Right lobe of liver (tissue), 6 donors: ENCODE measurements at regions not wholly inside any gene's neighbourhood (a gene's known extent, or its start where the extent isn't known, plus 50 kb on each side); places are given as distances from the start of the nearest gene placed in this dataset.

ENCODE experiments used
- ATAC-seq, 4 donors: fragments of 200-7000 bp; cut with Tn5 transposase; one replicate each; pipeline ENCODE4 v1.9.1; 2020; ENCODE audit warnings: mild to moderate bottlenecking in 4 of 4, moderate library complexity in 4 of 4
- DNase-seq, 3 donors: peaks; one replicate each; pipeline ENCODE4 v3.0.0-alpha.2; 2020
- H3K27ac ChIP-seq, 3 donors: fragments of 200-600 bp; one replicate each; pipeline ENCODE4 v1.8.0; 2022
- H3K27me3 ChIP-seq, 2 donors: fragments of 200-600 bp; one replicate each; pipeline ENCODE4 v1.8.0; 2022
- H3K36me3 ChIP-seq, 4 donors: fragments of 200-600 bp; sonication (generic) in 1 of 4; one replicate each; pipeline versions ENCODE4 v1.5.1 to v1.8.0; 2017 to 2022; ENCODE audit warnings: control low read depth in 1 of 4
- H3K4me1 ChIP-seq, 4 donors: fragments of 200-600 bp; sonication (generic) in 1 of 4; one replicate each; pipeline versions ENCODE4 v1.5.1 to v1.8.0; 2017 to 2022; ENCODE audit warnings: control low read depth in 1 of 4
- H3K4me3 ChIP-seq, 3 donors: fragments of 200-600 bp; one replicate each; pipeline ENCODE4 v1.8.0; 2022
- H3K9me3 ChIP-seq, 4 donors: fragments of 200-600 bp; sonication (generic) in 1 of 4; one replicate each; pipeline versions ENCODE4 v1.5.1 to v1.8.0; 2017 to 2022; ENCODE audit warnings: control low read depth in 1 of 4
- POLR2A ChIP-seq: fragments of 450-650 bp; IDR thresholded peaks from one replicate; pipeline ENCODE4 v1.6.1; 2017; ENCODE audit warnings: antibody characterized with exemption, mild to moderate bottlenecking
- WGBS: methylation state at CpG from one replicate; pipeline ENCODE4 v1.1.6; 2018; ENCODE audit warnings: low coverage, low lambda C conversion rate; ENCODE audit not compliant: insufficient coverage; ENCODE audit errors: missing lambda C conversion rate; 5-methylcytosine and 5-hydroxymethylcytosine counted together
- intact Hi-C, 2 donors: fragments of 100-400 bp; cut with DNase I; formaldehyde crosslinking; loops; one replicate each; pipeline versions ENCODE4 v1.11.2 to v1.14.1; 2022
- TF ChIP-seq, protein P1 (sequence below), 4 donors: fragments of 200-600 bp in 3 of 4; fragments of 450-650 bp in 1 of 4; IDR thresholded peaks; one replicate each; pipeline versions ENCODE4 v1.5.1 to v1.8.0; 2016 to 2022; ENCODE audit warnings: antibody characterized with exemption in 4 of 4, mild to moderate bottlenecking in 2 of 4
- donor health status: DM: no; HTN: yes; CAD: no.
- donor health status: DM: no; HTN: no; CAD: no.
- donor health status: DM: no; HTN: no; CAD: no.
- donor health status: DM: no; HTN: yes; CAD: no.
- donor health status: DM: no; HTN: yes; CAD: no.

DNA sequence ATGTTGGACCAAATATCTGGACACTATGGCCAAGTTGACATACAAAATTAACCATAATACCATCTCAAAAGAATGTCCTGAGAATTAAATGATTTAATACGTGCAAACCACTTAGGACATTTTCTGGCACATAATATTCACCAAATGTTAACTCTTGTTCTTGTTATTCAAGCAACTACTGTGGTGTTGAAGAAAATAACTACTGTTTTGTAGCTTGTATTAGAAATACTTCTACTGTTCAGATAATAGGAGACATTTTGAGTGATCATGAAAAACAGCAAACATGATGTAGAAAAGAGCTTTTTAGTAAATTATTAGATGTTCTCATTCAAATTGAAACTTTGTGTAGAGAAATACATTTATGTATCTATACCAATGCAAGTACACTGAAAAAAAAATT lies 140.7 kb upstream of the SMIM31 start:
- intact Hi-C loops: no loop called here
- Histone ChIP-seq H3K9me3 (no peaks in the 10 kb centered on the region), H3K4me1 (no peaks in the 10 kb centered on the region), H3K27ac (no peak overlapping the region), H3K4me3 (no peak overlapping the region), H3K27me3 (no peaks in the 10 kb centered on the region), H3K36me3 (no peaks in the 10 kb centered on the region)
- ATAC-seq: no peak
- DNase-seq: no peak
- TF ChIP-seq, protein P1, sequence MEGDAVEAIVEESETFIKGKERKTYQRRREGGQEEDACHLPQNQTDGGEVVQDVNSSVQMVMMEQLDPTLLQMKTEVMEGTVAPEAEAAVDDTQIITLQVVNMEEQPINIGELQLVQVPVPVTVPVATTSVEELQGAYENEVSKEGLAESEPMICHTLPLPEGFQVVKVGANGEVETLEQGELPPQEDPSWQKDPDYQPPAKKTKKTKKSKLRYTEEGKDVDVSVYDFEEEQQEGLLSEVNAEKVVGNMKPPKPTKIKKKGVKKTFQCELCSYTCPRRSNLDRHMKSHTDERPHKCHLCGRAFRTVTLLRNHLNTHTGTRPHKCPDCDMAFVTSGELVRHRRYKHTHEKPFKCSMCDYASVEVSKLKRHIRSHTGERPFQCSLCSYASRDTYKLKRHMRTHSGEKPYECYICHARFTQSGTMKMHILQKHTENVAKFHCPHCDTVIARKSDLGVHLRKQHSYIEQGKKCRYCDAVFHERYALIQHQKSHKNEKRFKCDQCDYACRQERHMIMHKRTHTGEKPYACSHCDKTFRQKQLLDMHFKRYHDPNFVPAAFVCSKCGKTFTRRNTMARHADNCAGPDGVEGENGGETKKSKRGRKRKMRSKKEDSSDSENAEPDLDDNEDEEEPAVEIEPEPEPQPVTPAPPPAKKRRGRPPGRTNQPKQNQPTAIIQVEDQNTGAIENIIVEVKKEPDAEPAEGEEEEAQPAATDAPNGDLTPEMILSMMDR (IDR thresholded peaks at IDR 0.05): no peak
- TF ChIP-seq POLR2A: no peak
- WGBS: 26% methylated on average over 1 of the region's 1 CpG

GRCh38 chr4:164613792-164614191 lies 140.1 kb upstream of the SMIM31 start:
- H3K4me3 ChIP-seq: no peak overlapping the region
- intact Hi-C loops: no loop called here
- H3K36me3 ChIP-seq: no peaks in the 10 kb centered on the region
- no peaks in the 10 kb centered on the region for H3K4me1 ChIP-seq
- H3K27ac ChIP-seq: no peak overlapping the region
- DNase-seq: no peak
- no peaks in the 10 kb centered on the region for H3K27me3 ChIP-seq
- no peak for ATAC-seq
- TF ChIP-seq, protein P1 (IDR thresholded peaks at IDR 0.05): no peak
- H3K9me3 ChIP-seq: no peaks in the 10 kb centered on the region

- Histone ChIP-seq H3K27ac (no peak overlapping the region), H3K27me3 (no peaks in the 10 kb centered on the region), H3K4me1 (no peaks in the 10 kb centered on the region), H3K36me3 (no peaks in the 10 kb centered on the region), H3K4me3 (no peak overlapping the region), H3K9me3 (no peaks in the 10 kb centered on the region)
- intact Hi-C loops: no loop called here
- no peak for DNase-seq
- no peak for ATAC-seq
- WGBS: 26% methylated on average over 2 of the region's 2 CpGs
- TF ChIP-seq POLR2A: no peak
Observed at GRCh38 chr4:164614329-164614728, 139.6 kb upstream of the SMIM31 start.

GRCh38 chr4:164614999-164615398 lies 138.9 kb upstream of the SMIM31 start:
- Histone ChIP-seq H3K4me3 (no peak overlapping the region), H3K4me1 (no peaks in the 10 kb centered on the region), H3K36me3 (no peaks in the 10 kb centered on the region), H3K27ac (no peak overlapping the region), H3K9me3 (no peaks in the 10 kb centered on the region), H3K27me3 (no peaks in the 10 kb centered on the region)
- ATAC-seq (no peak), DNase-seq (no peak)
- no peak for TF ChIP-seq POLR2A
- TF ChIP-seq, protein P1 (IDR thresholded peaks at IDR 0.05): no peak
- intact Hi-C loops: no loop called here
- WGBS: 50% methylated on average over 3 of the region's 4 CpGs

DNA sequence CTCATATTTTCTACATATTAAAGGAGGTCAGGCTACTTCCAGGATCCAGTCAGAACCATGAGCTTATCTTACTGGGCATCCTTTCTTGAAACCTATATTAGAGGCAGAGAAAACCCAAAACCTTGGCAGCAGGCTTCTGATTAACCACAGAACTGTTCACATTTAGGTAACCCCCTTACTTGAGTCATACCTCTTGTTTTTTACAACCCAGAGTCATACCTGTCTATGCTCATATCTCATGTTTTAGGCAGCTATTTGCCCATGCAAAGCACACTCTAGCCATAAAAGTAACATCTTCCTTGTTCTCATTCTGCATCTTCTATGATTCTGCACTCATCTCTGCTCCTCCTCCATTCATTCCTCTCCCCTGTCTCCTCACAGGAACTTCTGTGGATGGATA lies 138.0 kb upstream of the SMIM31 start:
- H3K27ac ChIP-seq: no peak overlapping the region
- no peak for DNase-seq
- H3K36me3 ChIP-seq: no peaks in the 10 kb centered on the region
- H3K27me3 ChIP-seq: no peaks in the 10 kb centered on the region
- TF ChIP-seq, protein P1 (IDR thresholded peaks at IDR 0.05): no peak
- no peak for TF ChIP-seq POLR2A
- H3K4me1 ChIP-seq: no peaks in the 10 kb centered on the region
- no peak for ATAC-seq
- H3K4me3 ChIP-seq: no peak overlapping the region
- intact Hi-C loops: no loop called here
- H3K9me3 ChIP-seq: no peaks in the 10 kb centered on the region
